WTC11 (cell line): ENCODE measurements at regions not wholly inside any gene's neighbourhood (a gene's known extent, or its start where the extent isn't known, plus 50 kb on each side); places are given as distances from the start of the nearest gene placed in this dataset.

Experiments used
- ATAC-seq: fragments of 200-7000 bp; cut with Tn5 transposase; 2 replicates; pipeline ENCODE4 v1.10.0; 2021; ENCODE audit warnings: mild to moderate bottlenecking, moderate library complexity
- CTCF ChIA-PET: fragments of 300-600 bp; sonication (Branson Sonifier 250); formaldehyde crosslinking; loops from one replicate; lab custom pipeline; 2021; ENCODE audit warnings: antibody characterized with exemption; lab: Charles Lee
- POLR2A ChIA-PET: fragments of 350-600 bp; sonication (Branson Sonifier 250); formaldehyde crosslinking; loops from one replicate; lab custom pipeline; 2021; ENCODE audit warnings: antibody characterized with exemption; lab: Charles Lee
- DNase-seq: peaks from one replicate; pipeline ENCODE4 v3.0.0; 2021; ENCODE audit warnings: low spot score
- H3K27ac Mint-ChIP-seq: 2 replicates; pipeline ENCODE4 v1.8.0; 2021; ENCODE audit warnings: mixed read lengths
- H3K27me3 Mint-ChIP-seq: 2 replicates; pipeline ENCODE4 v1.8.0; 2021; ENCODE audit warnings: low read depth, mild to moderate bottlenecking, moderate library complexity, mixed read lengths
- H3K36me3 Mint-ChIP-seq: 2 replicates; pipeline ENCODE4 v1.8.0; 2021; ENCODE audit warnings: mixed read lengths
- H3K4me1 Mint-ChIP-seq: 2 replicates; pipeline ENCODE4 v1.8.0; 2022; ENCODE audit warnings: mixed read lengths
- H3K4me3 Mint-ChIP-seq: 2 replicates; pipeline ENCODE4 v1.8.0; 2021; ENCODE audit warnings: mild to moderate bottlenecking, moderate library complexity, mixed read lengths
- H3K9me3 Mint-ChIP-seq: 2 replicates; pipeline ENCODE4 v1.8.0; 2021; ENCODE audit warnings: mixed read lengths
- AFF4 ChIP-seq: sonication (generic); formaldehyde crosslinking; IDR thresholded peaks from 2 replicates; pipeline ENCODE4 v1.8.1; 2023; ENCODE audit warnings: mild to moderate bottlenecking, missing genetic modification reagents, borderline replicate concordance
- ATF1 ChIP-seq: sonication (generic); formaldehyde crosslinking; IDR thresholded peaks from 2 replicates; pipeline ENCODE4 v1.8.1; 2023; ENCODE audit warnings: mild to moderate bottlenecking, moderate library complexity, missing genetic modification reagents
- CDX4 ChIP-seq: fragments of 250-450 bp; sonication (Bioruptor Pico); IDR thresholded peaks from 2 replicates; pipeline ENCODE4 v1.9.0; 2021; ENCODE audit warnings: moderate library complexity, mild to moderate bottlenecking, inconsistent platforms, borderline replicate concordance
- E2F1 ChIP-seq: sonication (generic); formaldehyde crosslinking; IDR thresholded peaks from 2 replicates; pipeline ENCODE4 v1.8.0; 2022; ENCODE audit warnings: mild to moderate bottlenecking, missing genetic modification reagents
- FOXK1 ChIP-seq: sonication (generic); formaldehyde crosslinking; IDR thresholded peaks from 2 replicates; pipeline ENCODE4 v1.8.0; 2022; ENCODE audit warnings: mild to moderate bottlenecking, moderate library complexity, missing genetic modification reagents
- GTF2I ChIP-seq: fragments of 250-450 bp; sonication (Bioruptor Pico); conservative IDR thresholded peaks from 2 replicates; pipeline ENCODE4 v1.4.0; 2021; ENCODE audit warnings: mild to moderate bottlenecking
- HMGXB4 ChIP-seq: sonication (generic); formaldehyde crosslinking; IDR thresholded peaks from 2 replicates; pipeline ENCODE4 v1.8.1; 2023; ENCODE audit warnings: mild to moderate bottlenecking, moderate library complexity, missing genetic modification reagents
- MXD4 ChIP-seq: fragments of 250-450 bp; sonication (Bioruptor Pico); IDR thresholded peaks from 2 replicates; pipeline ENCODE4 v1.8.0; 2021; ENCODE audit warnings: mild to moderate bottlenecking, moderate library complexity, borderline replicate concordance
- OVOL2 ChIP-seq: fragments of 250-450 bp; sonication (Bioruptor Pico); IDR thresholded peaks from 2 replicates; pipeline ENCODE4 v1.9.0; 2021; ENCODE audit warnings: mild to moderate bottlenecking, borderline replicate concordance
- SMAD4 ChIP-seq: sonication (generic); formaldehyde crosslinking; IDR thresholded peaks from 2 replicates; pipeline ENCODE4 v1.8.0; 2022; ENCODE audit warnings: mild to moderate bottlenecking, missing genetic modification reagents
- ZNF219 ChIP-seq: sonication (generic); formaldehyde crosslinking; IDR thresholded peaks from 2 replicates; pipeline ENCODE4 v1.8.0; 2023; ENCODE audit warnings: missing genetic modification reagents, mild to moderate bottlenecking, borderline replicate concordance
- ZNF396 ChIP-seq: fragments of 250-450 bp; sonication (Bioruptor Pico); IDR thresholded peaks from 2 replicates; pipeline ENCODE4 v1.8.0; 2021; ENCODE audit warnings: mild to moderate bottlenecking, moderate library complexity, borderline replicate concordance
- TF ChIP-seq, protein P1 (sequence below): sonication (generic); formaldehyde crosslinking; IDR thresholded peaks from 2 replicates; pipeline ENCODE4 v1.8.0; 2022; ENCODE audit warnings: missing genetic modification reagents
- TF ChIP-seq, protein P2 (sequence below): fragments of 250-450 bp; sonication (Bioruptor Pico); IDR thresholded peaks from 2 replicates; pipeline ENCODE4 v1.8.0; 2021; ENCODE audit warnings: mild to moderate bottlenecking
- TF ChIP-seq, protein P3 (sequence below): fragments of 250-450 bp; sonication (Bioruptor Pico); conservative IDR thresholded peaks from 2 replicates; pipeline ENCODE4 v1.9.0; 2021; ENCODE audit warnings: mild to moderate bottlenecking

DNA sequence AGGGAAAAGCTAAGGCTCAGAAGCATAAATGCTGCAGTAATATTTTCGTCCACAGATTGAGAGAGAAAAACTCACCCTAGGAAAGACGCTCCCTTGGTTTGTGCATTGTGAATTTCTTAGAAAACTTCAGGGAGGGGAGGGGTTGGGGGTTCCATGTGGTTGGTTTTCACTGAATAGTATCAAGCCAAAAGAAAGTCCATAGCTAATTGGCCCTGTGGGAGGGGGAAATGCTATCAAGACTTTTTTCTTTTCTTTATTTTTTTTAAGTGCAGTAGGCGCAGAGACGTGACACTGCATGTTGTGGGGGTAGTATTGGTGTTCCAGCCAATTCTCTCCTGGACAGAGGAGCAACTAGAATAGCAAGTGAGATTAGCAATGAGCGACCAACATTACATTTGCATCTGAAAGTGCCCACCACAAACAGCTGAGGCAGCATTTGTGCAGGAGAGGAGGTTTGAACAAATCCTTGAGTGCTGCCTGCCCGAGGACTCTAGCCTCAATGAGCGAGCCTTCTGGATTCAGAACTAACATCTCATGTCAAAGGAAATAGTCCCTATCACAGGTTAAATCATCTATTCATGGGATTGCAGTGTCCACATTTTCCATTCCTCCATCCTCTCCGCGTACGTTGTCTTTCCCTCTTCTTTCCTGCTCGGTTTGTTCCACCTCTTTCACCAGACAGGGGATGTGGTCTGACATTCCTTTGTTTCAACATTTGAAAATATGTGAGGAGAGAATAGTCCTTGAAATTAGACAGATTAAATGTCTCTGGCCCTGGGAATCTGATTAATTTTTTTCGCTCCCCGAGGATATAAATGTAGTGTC, 118.0 kb upstream of the MARK1 start:
- peak overlapping the region; percentile 61 for H3K27ac Mint-ChIP-seq
- H3K27me3 Mint-ChIP-seq = peaks cover 4% of the 10 kb centered on the region; the same call in 1 of the 2 replicates
- TF ChIP-seq, protein P1, sequence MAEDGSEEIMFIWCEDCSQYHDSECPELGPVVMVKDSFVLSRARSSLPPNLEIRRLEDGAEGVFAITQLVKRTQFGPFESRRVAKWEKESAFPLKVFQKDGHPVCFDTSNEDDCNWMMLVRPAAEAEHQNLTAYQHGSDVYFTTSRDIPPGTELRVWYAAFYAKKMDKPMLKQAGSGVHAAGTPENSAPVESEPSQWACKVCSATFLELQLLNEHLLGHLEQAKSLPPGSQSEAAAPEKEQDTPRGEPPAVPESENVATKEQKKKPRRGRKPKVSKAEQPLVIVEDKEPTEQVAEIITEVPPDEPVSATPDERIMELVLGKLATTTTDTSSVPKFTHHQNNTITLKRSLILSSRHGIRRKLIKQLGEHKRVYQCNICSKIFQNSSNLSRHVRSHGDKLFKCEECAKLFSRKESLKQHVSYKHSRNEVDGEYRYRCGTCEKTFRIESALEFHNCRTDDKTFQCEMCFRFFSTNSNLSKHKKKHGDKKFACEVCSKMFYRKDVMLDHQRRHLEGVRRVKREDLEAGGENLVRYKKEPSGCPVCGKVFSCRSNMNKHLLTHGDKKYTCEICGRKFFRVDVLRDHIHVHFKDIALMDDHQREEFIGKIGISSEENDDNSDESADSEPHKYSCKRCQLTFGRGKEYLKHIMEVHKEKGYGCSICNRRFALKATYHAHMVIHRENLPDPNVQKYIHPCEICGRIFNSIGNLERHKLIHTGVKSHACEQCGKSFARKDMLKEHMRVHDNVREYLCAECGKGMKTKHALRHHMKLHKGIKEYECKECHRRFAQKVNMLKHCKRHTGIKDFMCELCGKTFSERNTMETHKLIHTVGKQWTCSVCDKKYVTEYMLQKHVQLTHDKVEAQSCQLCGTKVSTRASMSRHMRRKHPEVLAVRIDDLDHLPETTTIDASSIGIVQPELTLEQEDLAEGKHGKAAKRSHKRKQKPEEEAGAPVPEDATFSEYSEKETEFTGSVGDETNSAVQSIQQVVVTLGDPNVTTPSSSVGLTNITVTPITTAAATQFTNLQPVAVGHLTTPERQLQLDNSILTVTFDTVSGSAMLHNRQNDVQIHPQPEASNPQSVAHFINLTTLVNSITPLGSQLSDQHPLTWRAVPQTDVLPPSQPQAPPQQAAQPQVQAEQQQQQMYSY (CRISPR knock-in tag) = peak; percentile 33; the same call in 1 of the 2 replicates
- no peak for TF ChIP-seq HMGXB4 (CRISPR knock-in tag)
- DNase-seq (peak; percentile 11), ATAC-seq (peak; percentile 80)
- H3K36me3 Mint-ChIP-seq = peaks cover 18% of the 10 kb centered on the region
- peak overlapping the region; percentile 37 for H3K4me3 Mint-ChIP-seq
- peaks cover 20% of the 10 kb centered on the region for H3K9me3 Mint-ChIP-seq
- peaks cover 25% of the 10 kb centered on the region for H3K4me1 Mint-ChIP-seq
- ChIA-PET CTCF (interaction anchor here (1.2 to 1.5 kb wide), 3 partner anchors 8 to 129 kb away, joined by 3 read pairs; no protein-coding TSS in a partner anchor), POLR2A (interaction anchor here (0.6 kb wide), 1 partner anchor 37 kb away, joined by 3 read pairs; no protein-coding TSS in a partner anchor)

DNA sequence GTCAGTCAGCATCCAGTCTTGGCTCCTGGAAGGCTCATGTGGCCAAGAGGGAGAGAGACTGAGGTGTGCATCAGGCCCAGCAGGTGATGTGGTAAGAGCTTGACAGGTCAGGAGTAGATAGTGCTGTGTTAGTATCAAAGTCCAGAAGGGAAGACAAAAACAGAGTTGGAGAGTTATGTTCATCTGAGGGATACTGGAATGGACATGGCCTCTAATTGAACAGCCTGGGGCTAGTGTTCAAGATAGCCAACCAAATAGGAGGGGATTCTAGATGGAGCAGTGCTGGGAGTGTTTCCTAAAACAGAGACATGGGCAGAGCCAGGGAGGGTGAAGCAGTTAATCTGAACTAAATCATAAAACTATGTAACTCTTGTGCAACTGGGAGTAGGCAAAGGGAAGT, 120.7 kb upstream of the MARK1 start:
- ATAC-seq (no peak), DNase-seq (no peak)
- no peak overlapping the region for H3K27ac Mint-ChIP-seq
- no peak overlapping the region for H3K4me3 Mint-ChIP-seq
- H3K9me3 Mint-ChIP-seq = peaks cover 15% of the 10 kb centered on the region
- ChIA-PET POLR2A (interaction anchor here (0.6 kb wide), 2 partner anchors 30 to 41 kb away, joined by 6 to 11 read pairs; no protein-coding TSS in a partner anchor), CTCF (interaction anchor here (0.7 kb wide), 1 partner anchor 365 kb away, joined by 4 read pairs; no protein-coding TSS in a partner anchor)
- H3K36me3 Mint-ChIP-seq = peaks cover 12% of the 10 kb centered on the region
- H3K4me1 Mint-ChIP-seq = peaks cover 25% of the 10 kb centered on the region
- peaks cover 4% of the 10 kb centered on the region; the same call in 1 of the 2 replicates for H3K27me3 Mint-ChIP-seq
- TF ChIP-seq AFF4 (CRISPR knock-in tag) (no peak), ATF1 (CRISPR knock-in tag) (no peak), MXD4 (CRISPR knock-in tag) (no peak), SMAD4 (CRISPR knock-in tag) (no peak), ZNF219 (CRISPR knock-in tag) (no peak), ZNF396 (CRISPR knock-in tag) (no peak), E2F1 (CRISPR knock-in tag) (no peak), GTF2I (CRISPR knock-in tag) (no peak), FOXK1 (no peak), CDX4 (CRISPR knock-in tag) (no peak), OVOL2 (no peak)
- TF ChIP-seq, protein P2, sequence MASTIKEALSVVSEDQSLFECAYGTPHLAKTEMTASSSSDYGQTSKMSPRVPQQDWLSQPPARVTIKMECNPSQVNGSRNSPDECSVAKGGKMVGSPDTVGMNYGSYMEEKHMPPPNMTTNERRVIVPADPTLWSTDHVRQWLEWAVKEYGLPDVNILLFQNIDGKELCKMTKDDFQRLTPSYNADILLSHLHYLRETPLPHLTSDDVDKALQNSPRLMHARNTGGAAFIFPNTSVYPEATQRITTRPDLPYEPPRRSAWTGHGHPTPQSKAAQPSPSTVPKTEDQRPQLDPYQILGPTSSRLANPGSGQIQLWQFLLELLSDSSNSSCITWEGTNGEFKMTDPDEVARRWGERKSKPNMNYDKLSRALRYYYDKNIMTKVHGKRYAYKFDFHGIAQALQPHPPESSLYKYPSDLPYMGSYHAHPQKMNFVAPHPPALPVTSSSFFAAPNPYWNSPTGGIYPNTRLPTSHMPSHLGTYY = no peak
- TF ChIP-seq, protein P3, sequence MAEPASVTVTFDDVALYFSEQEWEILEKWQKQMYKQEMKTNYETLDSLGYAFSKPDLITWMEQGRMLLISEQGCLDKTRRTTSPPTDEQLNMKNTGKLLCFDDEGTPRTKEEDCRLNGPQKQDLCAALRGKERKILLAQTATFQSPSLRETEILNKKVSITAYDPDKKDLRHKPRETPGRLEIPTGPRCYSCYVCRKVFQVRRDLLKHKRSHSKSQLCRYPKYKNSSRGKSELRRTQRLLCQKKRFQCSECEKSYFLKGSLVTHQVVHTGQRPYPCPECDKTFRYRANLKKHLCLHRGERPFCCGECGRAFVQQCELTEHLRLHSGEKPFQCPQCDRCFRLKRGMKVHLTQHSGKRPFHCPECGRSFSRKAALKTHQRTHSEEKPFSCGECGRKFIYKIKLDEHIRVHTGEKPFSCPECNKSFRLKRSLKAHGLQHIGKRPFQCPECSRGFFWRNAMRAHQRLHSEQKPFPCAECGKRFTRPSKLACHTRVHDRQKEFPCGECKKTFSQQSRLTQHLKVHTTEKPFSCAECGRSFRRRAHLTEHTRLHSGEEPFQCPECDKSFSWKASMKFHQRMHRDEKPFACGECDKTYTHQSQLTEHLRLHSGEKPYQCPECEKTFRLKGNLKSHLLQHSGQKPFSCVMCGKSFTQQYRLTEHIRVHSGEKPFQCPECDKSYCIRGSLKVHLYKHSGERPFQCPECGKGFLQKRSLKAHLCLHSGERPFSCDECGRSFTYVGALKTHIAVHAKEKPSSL = no peak
